22Rv1 (cell line): ENCODE measurements at regions not wholly inside any gene's neighbourhood (a gene's known extent, or its start where the extent isn't known, plus 50 kb on each side); places are given as distances from the start of the nearest gene placed in this dataset.

Experiments
- CTCF ChIP-seq: fragments of 450-650 bp; IDR thresholded peaks from 2 replicates; pipeline ENCODE4 v1.5.1; 2017; ENCODE audit warnings: mild to moderate bottlenecking
- ZFX ChIP-seq: fragments of 450-650 bp; IDR thresholded peaks from 2 replicates; pipeline ENCODE4 v1.6.1; 2017; ENCODE audit warnings: antibody characterized with exemption, borderline replicate concordance

- TF ChIP-seq CTCF (no peak), ZFX (no peak)
Measured at GRCh38 chr3:89017531-89017930, 89.9 kb upstream of the EPHA3 start.
